Mesothelial cell of epicardium (in vitro differentiated cells): ENCODE measurements at regions not wholly inside any gene's neighbourhood (a gene's known extent, or its start where the extent isn't known, plus 50 kb on each side); places are given as distances from the start of the nearest gene placed in this dataset.

Experiments
- DNase-seq, 2 experiments: peaks; one replicate each; pipeline ENCODE4 v3.0.0; 2021; ENCODE audit warnings: low spot score in 2 of 2; ENCODE audit not compliant: unreplicated experiment in 2 of 2
- H3K27ac Mint-ChIP-seq: 2 replicates; pipeline ENCODE4 v1.8.0; 2021; ENCODE audit warnings: mixed read lengths
- H3K27me3 Mint-ChIP-seq: 2 replicates; pipeline ENCODE4 v1.8.0; 2021; ENCODE audit warnings: low read depth, mixed read lengths
- H3K36me3 Mint-ChIP-seq: 2 replicates; pipeline ENCODE4 v1.8.0; 2021; ENCODE audit warnings: mixed read lengths
- H3K4me1 Mint-ChIP-seq: 2 replicates; pipeline ENCODE4 v1.8.0; 2021; ENCODE audit warnings: mixed read lengths
- H3K4me3 Mint-ChIP-seq: 2 replicates; pipeline ENCODE4 v1.8.0; 2021; ENCODE audit warnings: mild to moderate bottlenecking, moderate library complexity, mixed read lengths
- H3K9me3 Mint-ChIP-seq: 2 replicates; pipeline ENCODE4 v1.8.0; 2021; ENCODE audit warnings: mixed read lengths
- TF ChIP-seq, protein P1 (sequence below): fragments of 200-600 bp; sonication (generic); IDR thresholded peaks from one replicate; pipeline ENCODE4 v1.5.0; 2021; ENCODE audit warnings: antibody characterized with exemption; ENCODE audit not compliant: unreplicated experiment

DNA sequence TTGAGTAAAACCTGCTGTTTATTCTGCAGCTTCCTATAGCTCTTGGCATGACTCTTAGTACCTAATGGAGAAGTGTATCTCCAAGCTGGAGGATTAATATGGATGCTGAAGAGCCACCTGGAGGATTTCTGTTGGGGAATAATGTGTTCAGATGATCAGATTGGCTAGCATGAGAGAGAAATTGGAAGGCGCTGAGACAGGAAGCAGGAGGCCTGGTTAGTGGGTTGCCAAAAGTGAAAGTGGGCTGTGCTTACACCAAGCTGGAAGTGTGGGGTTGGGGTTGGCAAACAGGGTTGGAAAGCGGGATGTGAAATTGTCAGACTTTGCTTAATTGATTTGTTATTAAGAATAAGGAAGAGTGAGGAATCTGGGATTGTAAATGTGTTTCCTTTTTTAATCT lies 111.8 kb upstream of the PLPP4 start:
- DNase-seq: no peak
- H3K27ac Mint-ChIP-seq: no peak overlapping the region

DNA sequence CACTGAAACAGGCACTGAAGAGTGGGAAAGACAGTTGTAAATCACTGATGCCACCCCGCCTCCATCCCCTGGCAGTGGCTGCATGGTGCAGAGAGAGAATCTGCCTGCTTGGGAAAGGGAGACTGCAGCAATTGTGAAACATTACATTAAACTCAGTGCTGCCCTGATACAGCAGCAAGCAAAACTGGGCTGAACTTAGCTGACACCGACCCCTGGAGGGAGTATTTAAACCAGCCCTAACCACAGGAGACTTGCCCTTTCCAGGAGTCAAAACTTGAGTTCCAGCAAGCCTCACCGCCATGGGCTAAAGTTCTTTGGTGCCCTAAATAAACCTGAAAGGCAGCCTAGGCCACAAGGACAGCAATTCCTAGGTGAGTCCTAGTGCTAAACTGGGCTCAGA lies 109.4 kb upstream of the PLPP4 start:
- H3K4me1 Mint-ChIP-seq: no peaks in the 10 kb centered on the region
- H3K27me3 Mint-ChIP-seq: peaks cover 13% of the 10 kb centered on the region
- no peaks in the 10 kb centered on the region for H3K36me3 Mint-ChIP-seq
- TF ChIP-seq, protein P1, sequence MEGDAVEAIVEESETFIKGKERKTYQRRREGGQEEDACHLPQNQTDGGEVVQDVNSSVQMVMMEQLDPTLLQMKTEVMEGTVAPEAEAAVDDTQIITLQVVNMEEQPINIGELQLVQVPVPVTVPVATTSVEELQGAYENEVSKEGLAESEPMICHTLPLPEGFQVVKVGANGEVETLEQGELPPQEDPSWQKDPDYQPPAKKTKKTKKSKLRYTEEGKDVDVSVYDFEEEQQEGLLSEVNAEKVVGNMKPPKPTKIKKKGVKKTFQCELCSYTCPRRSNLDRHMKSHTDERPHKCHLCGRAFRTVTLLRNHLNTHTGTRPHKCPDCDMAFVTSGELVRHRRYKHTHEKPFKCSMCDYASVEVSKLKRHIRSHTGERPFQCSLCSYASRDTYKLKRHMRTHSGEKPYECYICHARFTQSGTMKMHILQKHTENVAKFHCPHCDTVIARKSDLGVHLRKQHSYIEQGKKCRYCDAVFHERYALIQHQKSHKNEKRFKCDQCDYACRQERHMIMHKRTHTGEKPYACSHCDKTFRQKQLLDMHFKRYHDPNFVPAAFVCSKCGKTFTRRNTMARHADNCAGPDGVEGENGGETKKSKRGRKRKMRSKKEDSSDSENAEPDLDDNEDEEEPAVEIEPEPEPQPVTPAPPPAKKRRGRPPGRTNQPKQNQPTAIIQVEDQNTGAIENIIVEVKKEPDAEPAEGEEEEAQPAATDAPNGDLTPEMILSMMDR: no peak
- H3K27ac Mint-ChIP-seq: no peak overlapping the region
- no peak overlapping the region for H3K4me3 Mint-ChIP-seq
- no peak for DNase-seq
- H3K9me3 Mint-ChIP-seq: peaks cover 4% of the 10 kb centered on the region

More for the DNA sequence above, 111.8 kb upstream of the PLPP4 start:
- H3K36me3 Mint-ChIP-seq: no peaks in the 10 kb centered on the region
- H3K9me3 Mint-ChIP-seq: no peaks in the 10 kb centered on the region
- H3K4me3 Mint-ChIP-seq: no peak overlapping the region
- peaks cover 29% of the 10 kb centered on the region for H3K27me3 Mint-ChIP-seq
- no peaks in the 10 kb centered on the region for H3K4me1 Mint-ChIP-seq
- TF ChIP-seq, protein P1: no peak

DNA sequence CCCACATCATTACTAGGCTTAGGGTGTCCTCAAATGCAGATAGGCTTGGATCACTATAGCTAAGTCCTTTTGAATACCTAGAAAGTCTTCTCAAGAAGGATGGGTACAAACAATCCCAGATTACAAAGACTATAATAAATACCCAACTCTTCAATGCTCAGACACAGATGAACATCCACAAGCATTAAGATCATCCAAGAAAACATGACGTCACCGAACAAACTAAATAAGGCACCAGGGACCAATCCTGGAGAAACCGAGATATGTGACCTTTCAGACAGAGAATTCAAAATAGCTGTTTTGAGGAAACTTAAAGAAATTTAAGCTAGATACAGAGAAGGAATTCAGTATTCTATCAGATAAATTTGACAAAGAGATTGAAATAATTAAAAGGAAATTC lies 108.0 kb upstream of the PLPP4 start:
- Mint-ChIP-seq H3K27ac (no peak overlapping the region), H3K4me1 (no peaks in the 10 kb centered on the region), H3K36me3 (no peaks in the 10 kb centered on the region), H3K27me3 (peaks cover 16% of the 10 kb centered on the region), H3K9me3 (peaks cover 18% of the 10 kb centered on the region), H3K4me3 (no peak overlapping the region)
- TF ChIP-seq, protein P1: no peak
- DNase-seq: no peak

DNA sequence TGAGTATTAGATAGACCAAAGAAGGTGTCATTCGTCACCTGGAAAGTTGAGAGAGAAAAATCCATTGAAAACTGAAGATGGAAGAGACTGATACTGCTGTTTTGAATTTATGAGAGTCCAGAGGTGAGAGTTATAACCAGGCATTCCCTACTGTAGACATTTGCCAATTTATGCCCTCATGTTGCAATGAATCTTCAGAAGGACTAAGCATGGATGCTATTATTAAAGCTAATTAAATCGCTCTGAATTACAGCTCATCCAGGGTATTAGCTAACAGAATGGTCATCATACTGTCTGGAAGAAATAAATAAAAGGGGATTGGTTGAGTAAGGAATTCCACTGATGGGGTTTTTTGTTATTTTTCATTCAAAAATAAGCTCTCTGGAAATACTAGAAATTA lies 101.6 kb upstream of the PLPP4 start:
- Mint-ChIP-seq H3K27ac (no peak overlapping the region), H3K4me1 (no peaks in the 10 kb centered on the region), H3K4me3 (no peak overlapping the region), H3K9me3 (peaks cover 18% of the 10 kb centered on the region), H3K36me3 (no peaks in the 10 kb centered on the region), H3K27me3 (peaks cover 23% of the 10 kb centered on the region)
- DNase-seq: no peak
- TF ChIP-seq, protein P1: no peak

DNA sequence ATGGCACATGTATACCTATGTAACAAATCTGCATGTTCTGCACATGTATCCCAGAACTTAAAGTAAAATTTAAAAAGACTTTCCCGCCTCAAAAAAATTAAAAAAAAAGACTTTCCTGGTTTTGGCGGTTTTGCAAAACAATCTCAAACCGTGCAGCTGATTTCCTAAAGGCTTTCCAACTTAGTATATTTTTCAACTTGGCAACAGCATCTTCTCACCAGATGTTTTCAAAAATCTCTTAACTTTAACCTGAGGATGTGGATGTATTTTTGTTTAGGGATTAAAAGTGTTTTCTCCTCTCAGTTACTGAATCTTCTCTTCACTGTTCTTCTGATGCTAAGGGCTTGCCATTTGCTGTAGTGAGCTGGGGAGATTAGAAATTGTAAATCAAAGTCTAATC lies 96.5 kb upstream of the PLPP4 start:
- H3K4me3 Mint-ChIP-seq: no peak overlapping the region
- H3K4me1 Mint-ChIP-seq: no peaks in the 10 kb centered on the region

More for the DNA sequence above, 96.5 kb upstream of the PLPP4 start:
- TF ChIP-seq, protein P1: no peak
- Mint-ChIP-seq H3K27ac (no peak overlapping the region), H3K9me3 (no peaks in the 10 kb centered on the region), H3K27me3 (peaks cover 47% of the 10 kb centered on the region), H3K36me3 (no peaks in the 10 kb centered on the region)
- DNase-seq: no peak
